K562 (cell line): ENCODE measurements at regions not wholly inside any gene's neighbourhood (a gene's known extent, or its start where the extent isn't known, plus 50 kb on each side); places are given as distances from the start of the nearest gene placed in this dataset.

Source experiments
- CTCF ChIP-seq, 3 experiments: IDR thresholded peaks in 2 of 3; conservative IDR thresholded peaks in 1 of 3; 2 replicates each; pipeline ENCODE4 v1.5.1; 2011 to 2012; ENCODE audit warnings: low read length in 3 of 3, mild to moderate bottlenecking in 3 of 3, control low read depth in 2 of 3, improper control_type of control experiment in 1 of 3, inconsistent platforms in 1 of 3, low read depth in 1 of 3, mixed read lengths in 1 of 3, moderate library complexity in 1 of 3; ENCODE audit not compliant: insufficient read depth in 2 of 3
- MGA ChIP-seq: fragments of 450-650 bp; IDR thresholded peaks from 2 replicates; pipeline ENCODE4 v1.6.1; 2016; ENCODE audit warnings: mild to moderate bottlenecking, moderate library complexity
- PBX2 ChIP-seq, 2 experiments: IDR thresholded peaks in 1 of 2; conservative IDR thresholded peaks in 1 of 2; 2 replicates each; pipeline ENCODE4 v1.6.1; 2016; ENCODE audit warnings: low read depth in 2 of 2, mild to moderate bottlenecking in 1 of 2, missing compliant biosample characterization in 1 of 2, missing genetic modification characterization in 1 of 2, moderate library complexity in 1 of 2

GRCh38 chr5:115458003-115458409 is 86.6 kb downstream of the FEM1C start (continued):
- no peak for TF ChIP-seq MGA
- no peak for TF ChIP-seq PBX2 (CRISPR knock-in tag; IDR thresholded peaks at IDR 0.05; ENCODE audit: low read depth)
- no peak for TF ChIP-seq PBX2 (tag; conservative IDR thresholded peaks at IDR 0.05; ENCODE audit: low read depth)
- TF ChIP-seq CTCF (IDR thresholded peaks at IDR 0.05 in 2 of 3, conservative IDR thresholded peaks at IDR 0.05 in 1 of 3; ENCODE audit: insufficient read depth in 2 of 3, low read depth in 1 of 3, low read length in 3 of 3) = no peak
